ENCODE measurements at regions not wholly inside any gene's neighbourhood (a gene's known extent, or its start where the extent isn't known, plus 50 kb on each side); places are given as distances from the start of the nearest gene placed in this dataset.

DNA sequence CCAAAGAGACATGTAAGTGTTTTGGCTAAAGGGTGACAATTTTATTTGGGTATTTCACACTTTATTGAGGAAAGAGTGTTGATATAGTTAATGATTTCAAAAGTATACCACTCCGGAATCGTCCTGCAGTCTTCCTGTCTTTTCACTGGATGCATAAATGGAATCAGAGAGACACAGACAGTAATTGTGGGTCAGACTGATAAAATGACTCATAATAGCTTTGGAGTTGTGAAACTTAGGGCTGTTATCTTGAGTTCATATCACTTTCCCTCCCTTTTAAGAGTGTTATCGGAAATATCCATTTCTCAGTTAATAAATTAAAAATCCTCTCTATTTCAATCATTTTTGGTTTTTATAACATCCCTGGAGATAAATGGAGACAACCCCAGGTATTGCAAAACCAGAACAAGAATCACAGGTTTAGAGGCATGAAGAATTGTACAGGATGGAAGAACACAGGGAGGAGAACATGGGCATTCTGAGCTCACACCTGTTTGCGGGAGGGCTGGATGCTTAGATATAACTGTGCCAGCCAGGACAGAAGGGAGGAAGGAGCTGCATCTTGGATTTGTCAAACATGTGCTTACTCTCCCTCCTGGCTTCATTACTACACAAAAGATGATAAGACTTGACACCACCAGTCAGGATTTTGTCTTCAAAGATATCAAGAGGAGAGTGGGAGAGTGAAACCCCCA lies 185.4 kb downstream of the LMO4 start:
- H3K36me3 ChIP-seq, result no peaks in the 10 kb centered on the region
- no peak for DNase-seq (ENCODE audit: low spot score in 2 of 2)
- WGBS, 2 donors, result 57 to 59% methylated on average over 4 of the region's 4 CpGs
- no peaks in the 10 kb centered on the region for H3K9me3 ChIP-seq
- H3K27me3 ChIP-seq, result no peaks in the 10 kb centered on the region
- no peak for TF ChIP-seq POLR2A (IDR thresholded peaks at IDR 0.05)
- TF ChIP-seq CTCF (IDR thresholded peaks at IDR 0.05), result no peak
- no peak overlapping the region for H3K4me3 ChIP-seq
- no peak overlapping the region for H3K27ac ChIP-seq
- H3K4me1 ChIP-seq, result no peaks in the 10 kb centered on the region

- no peak for DNase-seq (ENCODE audit: low spot score in 2 of 2)
- no peak overlapping the region for H3K4me3 ChIP-seq
- H3K9me3 ChIP-seq, result no peaks in the 10 kb centered on the region
- no peaks in the 10 kb centered on the region for H3K36me3 ChIP-seq
- H3K4me1 ChIP-seq, result no peaks in the 10 kb centered on the region
- no peaks in the 10 kb centered on the region for H3K27me3 ChIP-seq
- no peak for TF ChIP-seq CTCF (IDR thresholded peaks at IDR 0.05)
- no peak for TF ChIP-seq POLR2A (IDR thresholded peaks at IDR 0.05)
- TF ChIP-seq EP300 (IDR thresholded peaks at IDR 0.05), result no peak
- no peak overlapping the region for H3K27ac ChIP-seq
- 70 to 75% methylated on average over 1 of the region's 1 CpG for WGBS, 2 donors
Measured at GRCh38 chr1:87515781-87516180, 187.1 kb downstream of the LMO4 start.

- no peak for TF ChIP-seq EP300 (IDR thresholded peaks at IDR 0.05)
- no peak for TF ChIP-seq POLR2A (IDR thresholded peaks at IDR 0.05)
- TF ChIP-seq CTCF (IDR thresholded peaks at IDR 0.05), result no peak
Measured at GRCh38 chr1:87518794-87519193, 190.1 kb downstream of the LMO4 start.

DNA sequence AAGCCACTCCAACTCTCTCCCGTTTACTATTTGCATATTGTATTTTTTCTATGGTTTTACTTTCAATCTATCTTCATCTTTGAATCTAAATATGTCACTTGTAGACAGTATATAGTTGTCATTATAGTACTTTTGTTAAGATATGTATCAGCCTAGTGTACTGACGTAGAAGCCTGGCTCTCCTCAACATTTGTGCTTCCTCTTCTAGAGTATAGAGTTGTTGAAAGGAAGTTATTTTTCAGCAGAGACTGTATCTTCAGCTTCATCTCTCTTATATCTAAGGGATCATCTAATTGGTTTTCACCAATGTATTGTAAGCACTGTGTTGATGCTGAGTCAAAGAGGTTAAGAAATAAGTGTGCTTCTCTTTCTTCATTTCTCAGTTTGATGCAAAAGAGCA lies 192.8 kb downstream of the LMO4 start:
- no peaks in the 10 kb centered on the region for H3K9me3 ChIP-seq
- no peak for DNase-seq (ENCODE audit: low spot score in 2 of 2)
- H3K4me3 ChIP-seq, result no peak overlapping the region
- H3K36me3 ChIP-seq, result no peaks in the 10 kb centered on the region
- no peak overlapping the region for H3K27ac ChIP-seq
- no peaks in the 10 kb centered on the region for H3K27me3 ChIP-seq
- peaks cover 0 to 25% (median 6%) of the 10 kb centered on the region in 4 donors for H3K4me1 ChIP-seq
- 91 to 94% methylated on average over 2 of the region's 2 CpGs for WGBS, 2 donors
- TF ChIP-seq POLR2A (IDR thresholded peaks at IDR 0.05) (no peak), EP300 (IDR thresholded peaks at IDR 0.05) (no peak), CTCF (IDR thresholded peaks at IDR 0.05) (no peak)

More at GRCh38 chr1:87518794-87519193, 190.1 kb downstream of the LMO4 start:
- DNase-seq (ENCODE audit: low spot score in 2 of 2), result no peak
- Histone ChIP-seq H3K9me3 (no peaks in the 10 kb centered on the region), H3K27ac (no peak overlapping the region), H3K4me3 (no peak overlapping the region), H3K27me3 (no peaks in the 10 kb centered on the region), H3K36me3 (no peaks in the 10 kb centered on the region), H3K4me1 (peaks cover 0 to 12% (median 4%) of the 10 kb centered on the region in 4 donors)
- 84 to 87% methylated on average over 2 of the region's 2 CpGs for WGBS, 2 donors

GRCh38 chr1:87523466-87523865 lies 194.8 kb downstream of the LMO4 start:
- TF ChIP-seq EP300 (IDR thresholded peaks at IDR 0.05) (no peak), POLR2A (IDR thresholded peaks at IDR 0.05) (no peak), CTCF (IDR thresholded peaks at IDR 0.05) (no peak)
- Histone ChIP-seq H3K27ac (peak overlapping the region in 2 of 4 donors; percentile 44 to 55), H3K4me1 (peaks cover 0 to 25% (median 6%) of the 10 kb centered on the region in 4 donors), H3K4me3 (no peak overlapping the region), H3K36me3 (no peaks in the 10 kb centered on the region), H3K9me3 (no peaks in the 10 kb centered on the region), H3K27me3 (no peaks in the 10 kb centered on the region)
- 11 to 18% methylated on average over 3 of the region's 3 CpGs for WGBS, 2 donors
- no peak for DNase-seq (ENCODE audit: low spot score in 2 of 2)
